GM12865 (cell line): ENCODE measurements at regions not wholly inside any gene's neighbourhood (a gene's known extent, or its start where the extent isn't known, plus 50 kb on each side); places are given as distances from the start of the nearest gene placed in this dataset.

ENCODE experiments used
- DNase-seq: peaks from one replicate; pipeline ENCODE4 v3.0.0; 2010; ENCODE audit warnings: low read depth
- H3K4me3 ChIP-seq: 2 replicates; pipeline ENCODE4 v1.5.1; 2011; ENCODE audit warnings: mild to moderate bottlenecking, low read depth, low read length, control low read depth
- TF ChIP-seq, protein P1 (sequence below): IDR thresholded peaks from 2 replicates; pipeline ENCODE4 v1.5.1; 2011; ENCODE audit warnings: low read length, control low read depth, low read depth, inconsistent platforms; ENCODE audit not compliant: insufficient read depth; ENCODE audit errors: missing control alignments

DNA sequence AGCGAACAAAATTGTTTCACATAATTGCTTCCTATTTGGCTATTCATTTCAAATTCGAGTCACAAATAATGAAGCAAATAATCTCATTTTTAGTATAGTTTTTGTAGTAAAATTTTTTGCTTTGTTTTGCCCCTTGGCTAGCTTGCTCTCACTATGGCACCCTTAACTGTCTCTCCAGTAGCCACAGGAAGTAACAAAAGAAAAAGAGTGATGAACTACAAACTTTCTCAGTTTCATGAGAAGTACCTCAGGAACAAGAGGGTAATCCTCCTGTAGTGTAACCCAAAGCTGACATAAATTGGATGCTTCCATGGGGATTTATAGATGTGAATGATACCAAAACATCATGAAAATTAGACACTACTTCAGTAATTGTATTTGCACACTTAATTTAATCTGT is 242.9 kb downstream of the BARHL2 start:
- DNase-seq = no peak
- H3K4me3 ChIP-seq = no peak overlapping the region
- TF ChIP-seq, protein P1, sequence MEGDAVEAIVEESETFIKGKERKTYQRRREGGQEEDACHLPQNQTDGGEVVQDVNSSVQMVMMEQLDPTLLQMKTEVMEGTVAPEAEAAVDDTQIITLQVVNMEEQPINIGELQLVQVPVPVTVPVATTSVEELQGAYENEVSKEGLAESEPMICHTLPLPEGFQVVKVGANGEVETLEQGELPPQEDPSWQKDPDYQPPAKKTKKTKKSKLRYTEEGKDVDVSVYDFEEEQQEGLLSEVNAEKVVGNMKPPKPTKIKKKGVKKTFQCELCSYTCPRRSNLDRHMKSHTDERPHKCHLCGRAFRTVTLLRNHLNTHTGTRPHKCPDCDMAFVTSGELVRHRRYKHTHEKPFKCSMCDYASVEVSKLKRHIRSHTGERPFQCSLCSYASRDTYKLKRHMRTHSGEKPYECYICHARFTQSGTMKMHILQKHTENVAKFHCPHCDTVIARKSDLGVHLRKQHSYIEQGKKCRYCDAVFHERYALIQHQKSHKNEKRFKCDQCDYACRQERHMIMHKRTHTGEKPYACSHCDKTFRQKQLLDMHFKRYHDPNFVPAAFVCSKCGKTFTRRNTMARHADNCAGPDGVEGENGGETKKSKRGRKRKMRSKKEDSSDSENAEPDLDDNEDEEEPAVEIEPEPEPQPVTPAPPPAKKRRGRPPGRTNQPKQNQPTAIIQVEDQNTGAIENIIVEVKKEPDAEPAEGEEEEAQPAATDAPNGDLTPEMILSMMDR = no peak

DNA sequence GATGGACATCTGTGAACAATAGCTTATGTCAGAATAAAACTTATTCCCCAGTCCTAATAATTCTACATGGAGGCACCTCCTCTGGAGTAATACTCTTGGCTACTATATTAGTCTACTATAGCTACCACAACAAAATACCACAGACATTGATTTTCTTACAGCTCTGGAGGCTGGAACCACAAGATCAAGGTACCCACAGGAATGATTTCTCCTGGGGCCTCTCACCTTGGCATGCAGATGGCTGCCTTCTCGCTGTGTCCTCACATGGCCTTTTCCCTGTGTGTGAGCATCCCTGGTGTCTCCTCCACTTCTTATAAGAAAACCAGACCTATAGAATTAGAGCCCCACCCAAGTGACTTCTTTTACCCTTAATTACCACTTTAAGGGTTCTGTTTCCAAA is 244.3 kb downstream of the BARHL2 start:
- no peak for DNase-seq
- TF ChIP-seq, protein P1 = no peak
- no peak overlapping the region for H3K4me3 ChIP-seq

DNA sequence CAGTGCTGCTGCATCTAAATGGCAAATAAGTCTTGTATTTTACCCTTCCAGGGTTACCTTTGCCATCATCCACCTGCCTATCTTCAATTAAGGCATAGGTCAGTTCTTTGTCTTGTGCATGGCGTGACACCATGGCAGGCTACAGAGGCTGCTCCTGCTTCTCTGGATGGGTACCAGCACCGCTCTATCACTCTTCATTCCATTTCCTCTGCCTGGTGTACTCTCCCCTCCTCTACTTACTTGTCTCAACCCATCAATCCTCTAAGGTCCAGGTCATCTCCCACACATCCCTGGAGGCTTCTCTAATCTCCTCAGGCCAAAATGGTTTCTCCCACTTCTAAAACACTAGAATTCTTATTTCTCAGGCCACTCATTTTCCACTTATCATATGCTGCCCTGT is 257.5 kb downstream of the BARHL2 start:
- TF ChIP-seq, protein P1 = no peak
- H3K4me3 ChIP-seq = no peak overlapping the region

DNA sequence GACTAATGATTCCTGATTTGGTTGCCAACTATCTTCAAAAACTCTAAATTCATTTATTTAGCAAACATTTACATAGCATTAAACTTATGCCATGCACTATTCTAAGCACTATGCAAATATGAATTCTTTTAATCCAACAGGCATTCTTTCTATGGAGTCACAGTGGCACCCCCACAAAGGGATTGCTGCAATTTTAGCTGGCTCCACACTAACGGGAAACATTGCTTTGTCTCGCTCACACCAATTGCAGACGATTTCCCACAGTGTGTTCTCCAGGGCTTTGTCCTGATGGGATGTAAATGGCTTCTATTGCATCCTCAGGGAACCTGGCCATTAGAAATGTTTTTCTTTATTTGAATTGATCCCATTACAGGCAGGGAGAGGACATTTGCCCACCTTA is 259.1 kb downstream of the BARHL2 start:
- TF ChIP-seq, protein P1 = no peak
- H3K4me3 ChIP-seq = no peak overlapping the region
- DNase-seq = no peak

More for the DNA sequence above, 257.5 kb downstream of the BARHL2 start:
- DNase-seq = no peak

DNA sequence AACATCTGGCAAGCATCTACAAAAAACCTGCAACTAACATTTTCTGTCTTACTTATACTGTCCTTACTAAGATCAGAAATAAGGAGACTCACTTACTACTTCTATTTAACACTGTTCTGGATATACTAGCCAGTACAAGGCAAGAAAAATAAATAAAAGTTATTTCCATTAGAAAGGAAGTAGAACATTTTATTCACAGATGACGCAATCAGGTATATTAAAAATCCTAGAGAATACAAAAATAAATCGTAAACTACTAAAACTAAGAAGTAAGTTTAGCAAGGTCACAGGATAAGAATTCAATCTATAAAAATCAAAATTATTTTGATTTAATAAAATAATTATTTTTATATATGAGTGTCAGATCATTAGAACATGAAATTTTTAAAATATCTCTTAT is 264.6 kb downstream of the BARHL2 start:
- no peak for DNase-seq
- no peak overlapping the region for H3K4me3 ChIP-seq
- TF ChIP-seq, protein P1 = no peak

DNA sequence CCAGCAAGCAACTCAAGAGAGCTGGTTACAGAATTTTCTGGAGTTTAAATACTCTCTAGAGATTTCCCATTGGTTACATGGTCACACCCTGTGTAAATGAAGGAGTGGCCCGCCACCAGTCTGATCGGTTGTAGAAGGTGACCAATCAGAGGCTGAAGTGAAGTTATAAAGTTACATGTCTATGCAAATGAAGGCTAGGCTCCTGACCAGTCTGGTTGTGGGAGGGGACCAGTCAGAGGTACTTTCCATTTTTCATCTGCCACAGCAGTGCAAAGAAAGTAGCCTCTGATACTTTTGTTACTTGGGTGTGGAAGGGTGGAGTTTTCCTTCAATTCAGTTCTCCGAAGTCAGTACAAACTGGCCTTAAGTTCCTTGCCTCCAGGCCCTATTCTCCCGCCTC is 273.7 kb downstream of the BARHL2 start:
- TF ChIP-seq, protein P1 = no peak
- no peak overlapping the region for H3K4me3 ChIP-seq
- DNase-seq = peak; percentile 1

DNA sequence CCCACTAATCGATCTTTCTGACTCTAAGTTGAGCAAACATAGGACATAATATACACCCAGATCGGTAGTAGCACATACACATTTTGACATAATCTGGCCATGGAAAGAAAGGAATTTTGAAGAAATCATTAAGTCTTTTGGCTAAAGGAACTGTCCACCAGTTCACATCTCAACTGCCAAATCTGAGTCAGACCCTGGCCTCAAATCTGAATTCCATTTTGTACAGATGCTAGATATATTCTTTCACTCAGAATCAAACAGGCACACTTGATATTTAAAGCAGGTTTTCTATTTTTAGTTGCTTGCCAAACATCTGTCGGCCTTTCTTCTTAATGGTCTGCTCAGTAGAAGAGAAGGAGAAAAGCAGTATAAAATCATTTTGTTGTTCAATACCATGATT is 281.8 kb downstream of the BARHL2 start:
- DNase-seq = no peak
- no peak overlapping the region for H3K4me3 ChIP-seq
- TF ChIP-seq, protein P1 = no peak
